ENCODE measurements at regions not wholly inside any gene's neighbourhood (a gene's known extent, or its start where the extent isn't known, plus 50 kb on each side); places are given as distances from the start of the nearest gene placed in this dataset.

DNA sequence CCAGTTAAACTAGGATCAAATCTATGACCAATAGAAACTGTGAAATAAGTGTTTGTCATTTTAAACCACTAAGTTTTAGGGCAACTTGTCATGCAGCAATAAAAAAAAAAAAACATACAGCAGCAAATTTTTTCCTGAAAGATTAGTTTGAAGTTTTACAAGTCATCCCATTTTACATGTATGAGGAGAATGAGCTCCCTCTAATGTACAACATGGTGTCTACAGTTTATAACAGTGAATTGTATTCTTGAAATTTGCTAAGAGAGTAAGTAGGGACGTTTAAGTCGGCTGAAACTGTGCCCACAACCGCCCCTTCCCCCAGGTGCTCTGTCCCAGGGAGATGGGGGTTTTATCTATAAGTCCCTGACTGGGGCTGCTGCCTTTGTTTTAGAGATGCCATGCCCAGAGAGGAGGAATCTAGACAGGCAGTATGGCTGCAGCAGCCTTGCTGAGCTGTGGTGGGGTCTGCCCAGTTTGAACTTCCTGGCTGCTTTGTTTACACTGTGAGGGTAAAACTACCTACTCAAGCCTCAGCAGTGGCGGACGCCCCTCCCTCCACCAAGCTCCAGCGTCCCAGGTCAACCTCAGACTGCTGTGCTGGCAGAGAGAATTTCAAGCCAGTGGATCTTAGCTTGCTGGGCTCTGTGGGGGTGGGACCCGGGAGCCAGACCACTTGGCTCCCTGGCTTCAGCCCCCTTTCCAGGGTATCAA, 499.3 kb upstream of the CT83 start:
- Histone ChIP-seq H3K27me3 (no peaks in the 10 kb centered on the region), H3K36me3 (no peaks in the 10 kb centered on the region), H3K27ac (no peak overlapping the region), H3K4me1 (no peaks in the 10 kb centered on the region), H3K4me3 (no peak overlapping the region), H3K9me3 (no peaks in the 10 kb centered on the region)
- ATAC-seq: no peak
- intact Hi-C loops (cut with DNase I): no loop called here
- no peak for TF ChIP-seq POLR2A (IDR thresholded peaks at IDR 0.05)
- TF ChIP-seq, protein P1, sequence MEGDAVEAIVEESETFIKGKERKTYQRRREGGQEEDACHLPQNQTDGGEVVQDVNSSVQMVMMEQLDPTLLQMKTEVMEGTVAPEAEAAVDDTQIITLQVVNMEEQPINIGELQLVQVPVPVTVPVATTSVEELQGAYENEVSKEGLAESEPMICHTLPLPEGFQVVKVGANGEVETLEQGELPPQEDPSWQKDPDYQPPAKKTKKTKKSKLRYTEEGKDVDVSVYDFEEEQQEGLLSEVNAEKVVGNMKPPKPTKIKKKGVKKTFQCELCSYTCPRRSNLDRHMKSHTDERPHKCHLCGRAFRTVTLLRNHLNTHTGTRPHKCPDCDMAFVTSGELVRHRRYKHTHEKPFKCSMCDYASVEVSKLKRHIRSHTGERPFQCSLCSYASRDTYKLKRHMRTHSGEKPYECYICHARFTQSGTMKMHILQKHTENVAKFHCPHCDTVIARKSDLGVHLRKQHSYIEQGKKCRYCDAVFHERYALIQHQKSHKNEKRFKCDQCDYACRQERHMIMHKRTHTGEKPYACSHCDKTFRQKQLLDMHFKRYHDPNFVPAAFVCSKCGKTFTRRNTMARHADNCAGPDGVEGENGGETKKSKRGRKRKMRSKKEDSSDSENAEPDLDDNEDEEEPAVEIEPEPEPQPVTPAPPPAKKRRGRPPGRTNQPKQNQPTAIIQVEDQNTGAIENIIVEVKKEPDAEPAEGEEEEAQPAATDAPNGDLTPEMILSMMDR (IDR thresholded peaks at IDR 0.05): peak; percentile 10 to 41 (median 26)
- 10% methylated on average over 7 of the region's 7 CpGs for WGBS (ENCODE audit: insufficient coverage, low coverage, low lambda C conversion rate, missing lambda C conversion rate)
- no peak for DNase-seq

DNA sequence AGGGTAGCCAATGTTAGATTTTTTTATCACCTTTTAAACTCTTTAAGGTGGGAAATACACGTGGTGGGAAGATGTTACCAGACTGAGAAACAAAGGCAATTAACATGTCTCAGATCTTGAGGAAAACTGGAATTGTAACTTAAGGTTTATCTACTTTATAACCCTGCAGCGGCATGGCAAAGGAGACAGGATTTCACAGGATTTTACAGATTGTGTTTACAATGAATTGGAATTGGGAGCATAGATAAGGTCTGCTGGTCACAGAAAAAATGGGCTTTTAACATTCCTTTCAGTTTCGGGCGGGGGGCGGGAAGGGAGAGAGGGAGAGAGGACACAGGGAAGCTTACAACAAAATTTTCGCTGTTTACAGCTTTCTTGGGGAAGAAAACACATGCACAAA, 467.5 kb upstream of the CT83 start:
- TF ChIP-seq POLR2A (IDR thresholded peaks at IDR 0.05): no peak
- TF ChIP-seq, protein P1 (IDR thresholded peaks at IDR 0.05): no peak
- WGBS (ENCODE audit: insufficient coverage, low coverage, low lambda C conversion rate, missing lambda C conversion rate): 14% methylated on average over 6 of the region's 6 CpGs

DNA sequence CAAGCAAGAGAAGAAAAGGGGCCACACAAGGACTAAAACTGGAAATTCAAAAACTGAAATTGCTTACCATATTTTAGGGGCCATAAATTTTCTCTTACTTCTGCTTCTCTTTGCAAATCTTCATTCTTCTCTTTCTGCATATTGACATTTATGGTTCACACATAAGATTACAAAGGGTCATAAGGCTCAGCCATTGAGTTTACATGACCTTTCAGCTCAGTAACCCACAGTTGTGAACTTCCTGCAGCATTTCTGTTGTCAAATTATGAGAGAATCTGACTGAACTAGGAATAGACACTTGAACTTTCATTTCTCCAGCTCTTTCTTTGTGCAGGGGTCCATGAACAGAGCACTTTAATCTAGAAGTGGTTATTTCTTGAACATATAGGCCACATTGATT, 434.8 kb upstream of the CT83 start:
- H3K36me3 ChIP-seq: no peaks in the 10 kb centered on the region
- ATAC-seq: no peak
- DNase-seq: no peak
- intact Hi-C loops (cut with DNase I): no loop called here
- no peak for TF ChIP-seq POLR2A (IDR thresholded peaks at IDR 0.05)
- TF ChIP-seq, protein P1 (IDR thresholded peaks at IDR 0.05): no peak
- no peak overlapping the region for H3K27ac ChIP-seq
- no peaks in the 10 kb centered on the region for H3K9me3 ChIP-seq
- H3K27me3 ChIP-seq: no peaks in the 10 kb centered on the region
- no peaks in the 10 kb centered on the region for H3K4me1 ChIP-seq
- H3K4me3 ChIP-seq: no peak overlapping the region

More for the DNA sequence above, 467.5 kb upstream of the CT83 start:
- ATAC-seq (no peak), DNase-seq (no peak)
- Histone ChIP-seq H3K4me1 (no peaks in the 10 kb centered on the region), H3K4me3 (no peak overlapping the region), H3K36me3 (no peaks in the 10 kb centered on the region), H3K9me3 (no peaks in the 10 kb centered on the region), H3K27ac (no peak overlapping the region), H3K27me3 (no peaks in the 10 kb centered on the region)
- intact Hi-C loops (cut with DNase I): no loop called here

DNA sequence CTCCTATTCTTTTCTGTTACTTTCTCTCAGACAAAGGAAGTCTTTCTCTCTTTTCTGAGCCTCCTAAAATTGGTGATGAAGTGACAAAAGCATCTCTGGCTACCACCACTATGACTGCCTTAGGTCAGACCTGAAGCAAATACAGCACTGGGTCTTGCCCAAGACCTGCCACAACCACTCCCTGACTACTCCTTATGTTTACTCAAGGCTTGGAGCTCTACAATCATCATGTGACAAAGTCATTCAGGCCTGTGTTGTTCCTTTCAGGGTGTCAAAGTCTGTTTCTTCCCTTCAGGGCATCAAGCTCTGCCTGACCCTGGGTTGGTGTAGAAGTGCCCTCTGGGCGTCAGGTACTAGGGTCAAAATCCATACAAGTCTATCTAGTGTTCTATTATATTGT, 419.2 kb upstream of the CT83 start:
- WGBS (ENCODE audit: insufficient coverage, low coverage, low lambda C conversion rate, missing lambda C conversion rate): 29% methylated on average over 1 of the region's 1 CpG
- ATAC-seq: no peak
- DNase-seq: no peak

More for the DNA sequence above, 419.2 kb upstream of the CT83 start:
- Histone ChIP-seq H3K27ac (no peak overlapping the region), H3K4me3 (no peak overlapping the region), H3K36me3 (no peaks in the 10 kb centered on the region), H3K4me1 (no peaks in the 10 kb centered on the region), H3K27me3 (no peaks in the 10 kb centered on the region), H3K9me3 (no peaks in the 10 kb centered on the region)
- TF ChIP-seq, protein P1 (IDR thresholded peaks at IDR 0.05): no peak
- TF ChIP-seq POLR2A (IDR thresholded peaks at IDR 0.05): no peak
- intact Hi-C loops (cut with DNase I): no loop called here
